ENCODE measurements at regions not wholly inside any gene's neighbourhood (a gene's known extent, or its start where the extent isn't known, plus 50 kb on each side); places are given as distances from the start of the nearest gene placed in this dataset.

- TF ChIP-seq CTCF (IDR thresholded peaks at IDR 0.05) (no peak), POLR2A (IDR thresholded peaks at IDR 0.05) (no peak)
Observed at GRCh38 chr1:209491031-209491430, 92.5 kb upstream of the CAMK1G start.
